WTC11 (cell line): ENCODE measurements at regions not wholly inside any gene's neighbourhood (a gene's known extent, or its start where the extent isn't known, plus 50 kb on each side); places are given as distances from the start of the nearest gene placed in this dataset.

Experiments used
- ATAC-seq: fragments of 200-7000 bp; cut with Tn5 transposase; 2 replicates; pipeline ENCODE4 v1.10.0; 2021; ENCODE audit warnings: mild to moderate bottlenecking, moderate library complexity
- CTCF ChIA-PET: fragments of 300-600 bp; sonication (Branson Sonifier 250); formaldehyde crosslinking; loops from one replicate; lab custom pipeline; 2021; ENCODE audit warnings: antibody characterized with exemption; lab: Charles Lee
- POLR2A ChIA-PET: fragments of 350-600 bp; sonication (Branson Sonifier 250); formaldehyde crosslinking; loops from one replicate; lab custom pipeline; 2021; ENCODE audit warnings: antibody characterized with exemption; lab: Charles Lee
- DNase-seq: peaks from one replicate; pipeline ENCODE4 v3.0.0; 2021; ENCODE audit warnings: low spot score
- H3K27ac Mint-ChIP-seq: 2 replicates; pipeline ENCODE4 v1.8.0; 2021; ENCODE audit warnings: mixed read lengths
- H3K27me3 Mint-ChIP-seq: 2 replicates; pipeline ENCODE4 v1.8.0; 2021; ENCODE audit warnings: low read depth, mild to moderate bottlenecking, moderate library complexity, mixed read lengths
- H3K36me3 Mint-ChIP-seq: 2 replicates; pipeline ENCODE4 v1.8.0; 2021; ENCODE audit warnings: mixed read lengths
- H3K4me1 Mint-ChIP-seq: 2 replicates; pipeline ENCODE4 v1.8.0; 2022; ENCODE audit warnings: mixed read lengths
- H3K4me3 Mint-ChIP-seq: 2 replicates; pipeline ENCODE4 v1.8.0; 2021; ENCODE audit warnings: mild to moderate bottlenecking, moderate library complexity, mixed read lengths
- H3K9me3 Mint-ChIP-seq: 2 replicates; pipeline ENCODE4 v1.8.0; 2021; ENCODE audit warnings: mixed read lengths
- CDX4 ChIP-seq: fragments of 250-450 bp; sonication (Bioruptor Pico); IDR thresholded peaks from 2 replicates; pipeline ENCODE4 v1.9.0; 2021; ENCODE audit warnings: moderate library complexity, mild to moderate bottlenecking, inconsistent platforms, borderline replicate concordance
- ETV6 ChIP-seq: sonication (generic); formaldehyde crosslinking; IDR thresholded peaks from 2 replicates; pipeline ENCODE4 v1.8.1; 2022; ENCODE audit warnings: mild to moderate bottlenecking, missing genetic modification reagents
- HMGA2 ChIP-seq: fragments of 250-450 bp; sonication (Bioruptor Pico); IDR thresholded peaks from 2 replicates; pipeline ENCODE4 v1.4.0; 2021; ENCODE audit warnings: mild to moderate bottlenecking, moderate library complexity
- KAT7 ChIP-seq: sonication (generic); formaldehyde crosslinking; IDR thresholded peaks from 2 replicates; pipeline ENCODE4 v1.8.1; 2023; ENCODE audit warnings: missing genetic modification reagents, mild to moderate bottlenecking, borderline replicate concordance
- NFYB ChIP-seq: sonication (generic); formaldehyde crosslinking; conservative IDR thresholded peaks from 2 replicates; pipeline ENCODE4 v1.8.0; 2022; ENCODE audit warnings: low read depth, missing genetic modification reagents
- RELA ChIP-seq: sonication (generic); formaldehyde crosslinking; IDR thresholded peaks from 2 replicates; pipeline ENCODE4 v1.8.1; 2022; ENCODE audit warnings: missing genetic modification reagents, mild to moderate bottlenecking, borderline replicate concordance
- SMAD4 ChIP-seq: sonication (generic); formaldehyde crosslinking; IDR thresholded peaks from 2 replicates; pipeline ENCODE4 v1.8.0; 2022; ENCODE audit warnings: mild to moderate bottlenecking, missing genetic modification reagents
- TCF7 ChIP-seq: sonication (generic); formaldehyde crosslinking; IDR thresholded peaks from 2 replicates; pipeline ENCODE4 v1.8.0; 2022; ENCODE audit warnings: mild to moderate bottlenecking, low read depth, missing genetic modification reagents, moderate library complexity
- ZNF423 ChIP-seq: fragments of 250-450 bp; sonication (Bioruptor Pico); IDR thresholded peaks from 2 replicates; pipeline ENCODE4 v2.1.2; 2022; ENCODE audit warnings: mild to moderate bottlenecking, moderate library complexity
- TF ChIP-seq, protein P1 (sequence below): sonication (generic); formaldehyde crosslinking; IDR thresholded peaks from 2 replicates; pipeline ENCODE4 v1.8.0; 2023; ENCODE audit warnings: missing genetic modification reagents, mild to moderate bottlenecking, borderline replicate concordance
- TF ChIP-seq, protein P2 (sequence below): sonication (generic); formaldehyde crosslinking; IDR thresholded peaks from 2 replicates; pipeline ENCODE4 v1.8.1; 2023; ENCODE audit warnings: mild to moderate bottlenecking, missing genetic modification reagents, moderate library complexity

DNA sequence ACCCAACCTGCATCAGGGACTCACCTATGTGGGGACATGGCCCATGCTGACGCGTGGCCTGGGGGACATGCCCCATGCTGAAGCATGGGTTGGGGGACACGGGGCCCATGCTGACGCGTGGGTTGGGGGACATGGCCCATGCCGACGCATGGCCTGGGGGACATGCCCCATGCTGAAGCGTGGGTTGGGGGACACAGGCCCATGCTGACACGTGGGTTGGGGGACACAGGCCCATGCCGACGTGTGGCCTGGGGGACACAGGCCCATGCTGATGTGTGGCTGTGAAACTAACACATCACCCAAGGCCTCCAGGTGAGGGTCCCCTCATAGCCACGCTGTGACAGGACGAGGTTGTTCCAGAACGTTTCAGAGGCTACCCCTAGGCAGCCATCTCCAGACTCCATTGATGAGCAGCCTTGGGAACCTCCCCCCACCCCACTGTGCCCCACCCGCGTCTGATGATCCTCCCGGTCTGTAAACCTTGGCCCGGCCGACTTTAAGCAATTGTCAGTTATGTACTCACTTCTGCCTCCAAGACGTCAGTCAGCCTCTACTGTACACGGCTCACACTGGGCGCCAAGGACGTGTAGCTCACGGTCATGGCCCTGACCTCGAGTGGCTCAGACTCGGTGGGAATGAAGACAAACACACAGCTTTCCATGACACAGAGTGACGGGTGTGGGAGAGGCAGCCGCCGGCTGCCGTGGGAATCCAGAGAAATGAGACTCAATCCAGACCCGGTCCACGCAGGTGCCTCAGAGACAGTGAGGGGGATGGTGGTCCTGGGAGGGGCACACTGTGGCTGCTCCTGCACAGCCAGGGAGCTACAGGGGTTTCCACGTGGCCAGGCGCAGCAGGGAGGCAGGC, 50.2 kb upstream of the SLC66A3 start:
- ChIA-PET CTCF (interaction anchor here (0.7 to 1.4 kb wide), 4 partner anchors 19 to 272 kb away, joined by 3 to 6 read pairs (median 4); no protein-coding TSS in a partner anchor), POLR2A (no interaction called here)
- TF ChIP-seq ETV6 (CRISPR knock-in tag) (no peak), ZNF423 (CRISPR knock-in tag) (no peak), NFYB (no peak), KAT7 (CRISPR knock-in tag) (no peak), CDX4 (CRISPR knock-in tag) (no peak), HMGA2 (CRISPR knock-in tag) (no peak), SMAD4 (no peak), TCF7 (CRISPR knock-in tag) (no peak), RELA (CRISPR knock-in tag) (no peak)
- TF ChIP-seq, protein P1, sequence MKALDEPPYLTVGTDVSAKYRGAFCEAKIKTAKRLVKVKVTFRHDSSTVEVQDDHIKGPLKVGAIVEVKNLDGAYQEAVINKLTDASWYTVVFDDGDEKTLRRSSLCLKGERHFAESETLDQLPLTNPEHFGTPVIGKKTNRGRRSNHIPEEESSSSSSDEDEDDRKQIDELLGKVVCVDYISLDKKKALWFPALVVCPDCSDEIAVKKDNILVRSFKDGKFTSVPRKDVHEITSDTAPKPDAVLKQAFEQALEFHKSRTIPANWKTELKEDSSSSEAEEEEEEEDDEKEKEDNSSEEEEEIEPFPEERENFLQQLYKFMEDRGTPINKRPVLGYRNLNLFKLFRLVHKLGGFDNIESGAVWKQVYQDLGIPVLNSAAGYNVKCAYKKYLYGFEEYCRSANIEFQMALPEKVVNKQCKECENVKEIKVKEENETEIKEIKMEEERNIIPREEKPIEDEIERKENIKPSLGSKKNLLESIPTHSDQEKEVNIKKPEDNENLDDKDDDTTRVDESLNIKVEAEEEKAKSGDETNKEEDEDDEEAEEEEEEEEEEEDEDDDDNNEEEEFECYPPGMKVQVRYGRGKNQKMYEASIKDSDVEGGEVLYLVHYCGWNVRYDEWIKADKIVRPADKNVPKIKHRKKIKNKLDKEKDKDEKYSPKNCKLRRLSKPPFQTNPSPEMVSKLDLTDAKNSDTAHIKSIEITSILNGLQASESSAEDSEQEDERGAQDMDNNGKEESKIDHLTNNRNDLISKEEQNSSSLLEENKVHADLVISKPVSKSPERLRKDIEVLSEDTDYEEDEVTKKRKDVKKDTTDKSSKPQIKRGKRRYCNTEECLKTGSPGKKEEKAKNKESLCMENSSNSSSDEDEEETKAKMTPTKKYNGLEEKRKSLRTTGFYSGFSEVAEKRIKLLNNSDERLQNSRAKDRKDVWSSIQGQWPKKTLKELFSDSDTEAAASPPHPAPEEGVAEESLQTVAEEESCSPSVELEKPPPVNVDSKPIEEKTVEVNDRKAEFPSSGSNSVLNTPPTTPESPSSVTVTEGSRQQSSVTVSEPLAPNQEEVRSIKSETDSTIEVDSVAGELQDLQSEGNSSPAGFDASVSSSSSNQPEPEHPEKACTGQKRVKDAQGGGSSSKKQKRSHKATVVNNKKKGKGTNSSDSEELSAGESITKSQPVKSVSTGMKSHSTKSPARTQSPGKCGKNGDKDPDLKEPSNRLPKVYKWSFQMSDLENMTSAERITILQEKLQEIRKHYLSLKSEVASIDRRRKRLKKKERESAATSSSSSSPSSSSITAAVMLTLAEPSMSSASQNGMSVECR (CRISPR knock-in tag) = no peak
- TF ChIP-seq, protein P2, sequence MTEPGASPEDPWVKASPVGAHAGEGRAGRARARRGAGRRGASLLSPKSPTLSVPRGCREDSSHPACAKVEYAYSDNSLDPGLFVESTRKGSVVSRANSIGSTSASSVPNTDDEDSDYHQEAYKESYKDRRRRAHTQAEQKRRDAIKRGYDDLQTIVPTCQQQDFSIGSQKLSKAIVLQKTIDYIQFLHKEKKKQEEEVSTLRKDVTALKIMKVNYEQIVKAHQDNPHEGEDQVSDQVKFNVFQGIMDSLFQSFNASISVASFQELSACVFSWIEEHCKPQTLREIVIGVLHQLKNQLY (CRISPR knock-in tag) = no peak
- Mint-ChIP-seq H3K27me3 (no peaks in the 10 kb centered on the region), H3K4me1 (no peaks in the 10 kb centered on the region), H3K9me3 (no peaks in the 10 kb centered on the region; the same call in 1 of the 2 replicates), H3K27ac (no peak overlapping the region), H3K36me3 (no peaks in the 10 kb centered on the region), H3K4me3 (no peak overlapping the region)
- no peak for DNase-seq
- ATAC-seq = no peak
